NT2/D1 (cell line): ENCODE measurements at regions not wholly inside any gene's neighbourhood (a gene's known extent, or its start where the extent isn't known, plus 50 kb on each side); places are given as distances from the start of the nearest gene placed in this dataset.

Experiments used
- SUZ12 ChIP-seq: IDR thresholded peaks from 2 replicates; pipeline ENCODE4 v1.6.1; 2011; ENCODE audit not compliant: insufficient read length, insufficient read depth; ENCODE audit errors: extremely low read depth
- ZNF274 ChIP-seq: IDR thresholded peaks from 2 replicates; pipeline ENCODE4 v1.6.1; 2011; ENCODE audit warnings: mild to moderate bottlenecking, low read depth, low read length

DNA sequence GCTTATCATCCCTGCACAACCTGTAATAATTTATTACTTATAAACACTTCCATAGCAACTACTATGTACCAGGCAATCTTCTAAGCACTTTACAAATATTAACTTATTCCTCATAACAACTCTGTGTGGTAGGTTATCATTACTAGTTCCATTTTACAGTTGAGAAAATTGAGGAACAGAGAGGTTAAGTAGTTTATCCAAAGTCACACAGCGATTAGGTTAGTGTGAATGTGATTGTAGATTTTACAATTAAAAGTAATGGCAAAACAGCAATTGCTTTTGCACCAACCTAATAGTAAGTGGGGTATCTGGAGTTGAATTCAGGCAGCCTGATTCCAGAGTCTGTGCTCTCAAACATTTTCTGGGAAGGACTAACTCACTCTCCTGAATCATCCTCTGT lies 348.9 kb downstream of the NKX6-1 start:
- no peak for TF ChIP-seq SUZ12
- no peak for TF ChIP-seq ZNF274
